IMR-90 (cell line): ENCODE measurements at regions not wholly inside any gene's neighbourhood (a gene's known extent, or its start where the extent isn't known, plus 50 kb on each side); places are given as distances from the start of the nearest gene placed in this dataset.

ENCODE experiments used
- ATAC-seq: fragments of 200-7000 bp; cut with Tn5 transposase; 2 replicates; pipeline ENCODE4 v1.9.1; 2020; ENCODE audit warnings: low read depth, mild to moderate bottlenecking, moderate library complexity
- BruUV-seq: library from RNA; stranded (reverse); fragments of 400-500 nt; replicated peaks from 2 replicates; lab custom pipeline; 2021; lab: Mats Ljungman, UMichigan
- CTCF ChIA-PET: fragments of 300-600 bp; formaldehyde crosslinking; extraction: SDS; loops from one replicate; lab custom pipeline; 2021; ENCODE audit warnings: antibody characterized with exemption; lab: Yijun Ruan, JAX
- POLR2A ChIA-PET: fragments of 300-600 bp; sonication (Branson Sonifier 250); formaldehyde crosslinking; loops from one replicate; lab custom pipeline; 2022; ENCODE audit warnings: antibody characterized with exemption; ENCODE audit not compliant: unreplicated experiment; lab: Charles Lee
- DNase-seq: peaks from one replicate; pipeline ENCODE4 v3.0.0; 2013
- H2AFZ ChIP-seq: replicated peaks from 2 replicates; pipeline ENCODE3; 2013; ENCODE audit warnings: low read length, mild to moderate bottlenecking; ENCODE audit not compliant: poor library complexity
- H2AK5ac ChIP-seq: 2 replicates; pipeline ENCODE4 v1.6.1; 2013; ENCODE audit warnings: low read depth, low read length, inconsistent platforms
- H2AK9ac ChIP-seq: replicated peaks from 2 replicates; pipeline ENCODE3; 2013; ENCODE audit warnings: mild to moderate bottlenecking, low read depth, low read length, moderate library complexity; ENCODE audit not compliant: poor library complexity
- H2BK120ac ChIP-seq: 2 replicates; pipeline ENCODE4 v1.6.1; 2013; ENCODE audit warnings: low read depth, low read length, inconsistent platforms
- H2BK15ac ChIP-seq: 3 replicates; pipeline ENCODE4 v1.6.1; 2013; ENCODE audit warnings: low read depth, low read length, inconsistent platforms
- H2BK20ac ChIP-seq: 2 replicates; pipeline ENCODE4 v1.6.1; 2013; ENCODE audit warnings: low read depth, mild to moderate bottlenecking, inconsistent platforms, low read length, moderate library complexity
- H2BK5ac ChIP-seq: 2 replicates; pipeline ENCODE4 v1.6.1; 2013; ENCODE audit warnings: mild to moderate bottlenecking, low read depth, low read length, inconsistent platforms; ENCODE audit not compliant: poor library complexity, severe bottlenecking
- H3K14ac ChIP-seq: replicated peaks from 2 replicates; pipeline ENCODE4 v1.6.1; 2013; ENCODE audit warnings: low read depth, low read length, inconsistent platforms
- H3K18ac ChIP-seq: 2 replicates; pipeline ENCODE4 v1.6.1; 2013; ENCODE audit warnings: low read depth, low read length, control low read depth
- H3K23ac ChIP-seq: 2 replicates; pipeline ENCODE4 v1.6.1; 2013; ENCODE audit warnings: low read depth, low read length, inconsistent platforms
- H3K27ac ChIP-seq: 2 replicates; pipeline ENCODE4 v1.5.1; 2013; ENCODE audit warnings: mild to moderate bottlenecking, control low read depth, low read length; ENCODE audit not compliant: insufficient read depth
- H3K27me3 ChIP-seq: 2 replicates; pipeline ENCODE4 v1.6.1; 2013; ENCODE audit warnings: low read length; ENCODE audit not compliant: control insufficient read depth, insufficient read depth
- H3K36me3 ChIP-seq: 2 replicates; pipeline ENCODE4 v1.6.1; 2013; ENCODE audit warnings: low read length, mixed read lengths; ENCODE audit not compliant: control insufficient read depth, insufficient read depth
- H3K4ac ChIP-seq: 2 replicates; pipeline ENCODE4 v1.6.1; 2013; ENCODE audit warnings: low read depth, low read length, inconsistent platforms
- H3K4me1 ChIP-seq: 2 replicates; pipeline ENCODE4 v1.6.1; 2013; ENCODE audit warnings: low read length, mixed read lengths; ENCODE audit not compliant: control insufficient read depth, insufficient read depth
- H3K4me2 ChIP-seq: 2 replicates; pipeline ENCODE4 v1.6.1; 2013; ENCODE audit warnings: low read depth, mild to moderate bottlenecking, control low read depth, low read length, moderate library complexity
- H3K4me3 ChIP-seq: 2 replicates; pipeline ENCODE4 v1.5.1; 2013; ENCODE audit warnings: low read depth, mild to moderate bottlenecking, control low read depth, low read length, moderate library complexity; ENCODE audit not compliant: insufficient read depth
- H3K56ac ChIP-seq: 2 replicates; pipeline ENCODE4 v1.6.1; 2013; ENCODE audit warnings: low read length, inconsistent platforms; ENCODE audit not compliant: insufficient read depth; ENCODE audit errors: extremely low read depth
- H3K79me1 ChIP-seq, 2 experiments: 2 replicates each; pipeline ENCODE4 v1.6.1; 2013; ENCODE audit warnings: low read length in 2 of 2, inconsistent platforms in 1 of 2, low read depth in 1 of 2
- H3K9ac ChIP-seq: 2 replicates; pipeline ENCODE4 v1.6.1; 2013; ENCODE audit warnings: low read depth, low read length, control low read depth
- H3K9me1 ChIP-seq: 2 replicates; pipeline ENCODE4 v1.6.1; 2013; ENCODE audit warnings: low read length, inconsistent platforms; ENCODE audit not compliant: insufficient read depth
- H3K9me3 ChIP-seq: 2 replicates; pipeline ENCODE4 v1.6.1; 2013; ENCODE audit warnings: low read length; ENCODE audit not compliant: control insufficient read depth, insufficient read depth
- H4K20me1 ChIP-seq: 2 replicates; pipeline ENCODE4 v1.6.1; 2013; ENCODE audit warnings: low read length, inconsistent platforms; ENCODE audit not compliant: insufficient read depth
- H4K5ac ChIP-seq: 2 replicates; pipeline ENCODE4 v1.6.1; 2013; ENCODE audit warnings: mild to moderate bottlenecking, low read depth, low read length, control low read depth
- H4K8ac ChIP-seq, 2 experiments: 2 replicates each; pipeline ENCODE4 v1.6.1; 2013; ENCODE audit warnings: low read depth in 2 of 2, low read length in 2 of 2, control low read depth in 1 of 2, inconsistent platforms in 1 of 2
- H4K91ac ChIP-seq: 2 replicates; pipeline ENCODE4 v1.6.1; 2013; ENCODE audit warnings: low read depth, low read length, inconsistent platforms; ENCODE audit not compliant: insufficient read depth
- BHLHE40 ChIP-seq: fragments of 150-350 bp; IDR thresholded peaks from 2 replicates; pipeline ENCODE4 v1.6.1; 2016; ENCODE audit warnings: mild to moderate bottlenecking, low read depth, low read length
- CEBPB ChIP-seq: IDR thresholded peaks from 2 replicates; pipeline ENCODE4 v1.6.1; 2012; ENCODE audit warnings: low read depth, low read length, improper control_type of control experiment
- FOS ChIP-seq: fragments of 150-350 bp; IDR thresholded peaks from 2 replicates; pipeline ENCODE4 v1.6.1; 2016; ENCODE audit warnings: low read depth, low read length
- MAFK ChIP-seq: IDR thresholded peaks from 2 replicates; pipeline ENCODE4 v1.6.1; 2012; ENCODE audit warnings: low read depth, low read length, improper control_type of control experiment
- MAZ ChIP-seq: IDR thresholded peaks from 2 replicates; pipeline ENCODE4 v1.6.1; 2012; ENCODE audit warnings: low read depth, mild to moderate bottlenecking, low read length, improper control_type of control experiment, moderate library complexity, borderline replicate concordance
- NFE2L2 ChIP-seq: fragments of 150-350 bp; IDR thresholded peaks from 2 replicates; pipeline ENCODE4 v1.6.1; 2016; ENCODE audit warnings: low read depth, mild to moderate bottlenecking, low read length
- SMC3 ChIP-seq: fragments of 150-350 bp; IDR thresholded peaks from 2 replicates; pipeline ENCODE4 v1.6.1; 2016; ENCODE audit warnings: low read depth, mild to moderate bottlenecking, antibody characterized with exemption, low read length, moderate library complexity
- WGBS, 2 experiments: methylation state at CpG; one replicate each; pipeline versions ENCODE4 v1.1.5 to v1.1.7; 2013; ENCODE audit warnings: missing lambda C conversion rate in 2 of 2; ENCODE audit not compliant: insufficient read length in 1 of 2; ENCODE audit errors: extremely low coverage in 2 of 2; 5-methylcytosine and 5-hydroxymethylcytosine counted together
- dilution Hi-C: fragments of 300-500 bp; cut with HindIII; formaldehyde crosslinking; loops from one replicate; pipeline ENCODE4 v1.14.3; 2018; ENCODE audit warnings: low sequenced_read_pairs; ENCODE audit not compliant: unreplicated experiment
- in situ Hi-C: fragments of 300-500 bp; cut with MboI; formaldehyde crosslinking; loops from 3 replicates; pipeline ENCODE4 v1.14.3; 2019; ENCODE audit warnings: low sequenced_read_pairs, inconsistent platforms, mixed read lengths
- intact Hi-C: fragments of 100-400 bp; cut with micrococcal nuclease; formaldehyde crosslinking; loops from 2 replicates; pipeline ENCODE4 v1.10.0; 2022
- TF ChIP-seq, protein P1 (sequence below): conservative IDR thresholded peaks from 2 replicates; pipeline ENCODE4 v1.5.1; 2012; ENCODE audit warnings: mild to moderate bottlenecking, low read depth, low read length, improper control_type of control experiment
- TF ChIP-seq, protein P2 (sequence below): fragments of 150-350 bp; IDR thresholded peaks from 2 replicates; pipeline ENCODE4 v1.6.1; 2017; ENCODE audit warnings: mild to moderate bottlenecking, antibody characterized with exemption, low read length, low read depth
- TF ChIP-seq, protein P3 (sequence below): fragments of 150-350 bp; IDR thresholded peaks from 2 replicates; pipeline ENCODE4 v1.6.1; 2016; ENCODE audit warnings: low read depth, mild to moderate bottlenecking, low read length, moderate library complexity, borderline replicate concordance

DNA sequence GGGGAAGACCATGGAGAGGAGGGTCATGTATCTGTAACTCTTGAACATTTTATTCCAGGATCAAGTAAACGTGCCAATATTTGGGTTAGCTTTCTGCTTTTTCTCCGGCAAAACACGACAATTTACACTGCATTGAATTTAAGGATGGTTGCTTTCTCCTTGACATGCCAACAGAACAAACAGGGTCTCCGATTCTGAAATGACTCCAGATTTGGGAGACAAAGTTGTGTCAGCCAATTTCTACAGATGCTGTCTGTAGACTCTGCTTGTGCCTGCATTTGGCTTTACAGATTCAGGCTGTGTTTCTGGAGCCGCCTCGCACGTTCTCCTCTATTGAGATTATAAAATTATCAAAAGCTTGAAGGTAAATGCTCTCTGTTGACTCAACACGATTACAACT, 207.0 kb downstream of the ASMT start:
- Histone ChIP-seq H4K5ac (no peak overlapping the region), H3K4ac (no peak overlapping the region), H2AFZ (no peak overlapping the region), H3K4me1 (no peaks in the 10 kb centered on the region), H3K14ac (no peak overlapping the region), H3K4me3 (no peak overlapping the region), H3K27ac (no peak overlapping the region), H3K56ac (no peak overlapping the region), H2BK20ac (no peak overlapping the region), H3K4me2 (no peak overlapping the region), H3K18ac (no peak overlapping the region), H4K20me1 (no peaks in the 10 kb centered on the region), H3K79me1 (no peaks in the 10 kb centered on the region), H4K91ac (no peak overlapping the region), H3K9me1 (no peaks in the 10 kb centered on the region), H3K9ac (no peak overlapping the region), H3K27me3 (no peaks in the 10 kb centered on the region), H3K9me3 (peaks cover 23% of the 10 kb centered on the region), H4K8ac (no peak overlapping the region), H2AK9ac (no peak overlapping the region), H2BK5ac (no peak overlapping the region), H3K23ac (no peak overlapping the region), H2BK120ac (no peak overlapping the region), H3K36me3 (no peaks in the 10 kb centered on the region), H2AK5ac (no peak overlapping the region), H2BK15ac (no peak overlapping the region)
- 0% methylated on average over 1 of the region's 8 CpGs; no CpG with 5 or more reads in 1 of the 2 experiments for WGBS, 2 experiments
- ATAC-seq (no peak), DNase-seq (no peak)
- CTCF ChIA-PET, result no interaction called here
- in situ Hi-C loops (no loop called here), dilution Hi-C loops (no loop called here), intact Hi-C loops (no loop called here)
- TF ChIP-seq BHLHE40, result no peak
- no peak for TF ChIP-seq MAFK
- TF ChIP-seq, protein P1, sequence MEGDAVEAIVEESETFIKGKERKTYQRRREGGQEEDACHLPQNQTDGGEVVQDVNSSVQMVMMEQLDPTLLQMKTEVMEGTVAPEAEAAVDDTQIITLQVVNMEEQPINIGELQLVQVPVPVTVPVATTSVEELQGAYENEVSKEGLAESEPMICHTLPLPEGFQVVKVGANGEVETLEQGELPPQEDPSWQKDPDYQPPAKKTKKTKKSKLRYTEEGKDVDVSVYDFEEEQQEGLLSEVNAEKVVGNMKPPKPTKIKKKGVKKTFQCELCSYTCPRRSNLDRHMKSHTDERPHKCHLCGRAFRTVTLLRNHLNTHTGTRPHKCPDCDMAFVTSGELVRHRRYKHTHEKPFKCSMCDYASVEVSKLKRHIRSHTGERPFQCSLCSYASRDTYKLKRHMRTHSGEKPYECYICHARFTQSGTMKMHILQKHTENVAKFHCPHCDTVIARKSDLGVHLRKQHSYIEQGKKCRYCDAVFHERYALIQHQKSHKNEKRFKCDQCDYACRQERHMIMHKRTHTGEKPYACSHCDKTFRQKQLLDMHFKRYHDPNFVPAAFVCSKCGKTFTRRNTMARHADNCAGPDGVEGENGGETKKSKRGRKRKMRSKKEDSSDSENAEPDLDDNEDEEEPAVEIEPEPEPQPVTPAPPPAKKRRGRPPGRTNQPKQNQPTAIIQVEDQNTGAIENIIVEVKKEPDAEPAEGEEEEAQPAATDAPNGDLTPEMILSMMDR, result no peak
- TF ChIP-seq CEBPB, result no peak
- TF ChIP-seq NFE2L2, result no peak
- TF ChIP-seq FOS, result no peak
- TF ChIP-seq, protein P2, sequence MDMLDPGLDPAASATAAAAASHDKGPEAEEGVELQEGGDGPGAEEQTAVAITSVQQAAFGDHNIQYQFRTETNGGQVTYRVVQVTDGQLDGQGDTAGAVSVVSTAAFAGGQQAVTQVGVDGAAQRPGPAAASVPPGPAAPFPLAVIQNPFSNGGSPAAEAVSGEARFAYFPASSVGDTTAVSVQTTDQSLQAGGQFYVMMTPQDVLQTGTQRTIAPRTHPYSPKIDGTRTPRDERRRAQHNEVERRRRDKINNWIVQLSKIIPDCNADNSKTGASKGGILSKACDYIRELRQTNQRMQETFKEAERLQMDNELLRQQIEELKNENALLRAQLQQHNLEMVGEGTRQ, result no peak
- TF ChIP-seq MAZ, result no peak
- TF ChIP-seq, protein P3, sequence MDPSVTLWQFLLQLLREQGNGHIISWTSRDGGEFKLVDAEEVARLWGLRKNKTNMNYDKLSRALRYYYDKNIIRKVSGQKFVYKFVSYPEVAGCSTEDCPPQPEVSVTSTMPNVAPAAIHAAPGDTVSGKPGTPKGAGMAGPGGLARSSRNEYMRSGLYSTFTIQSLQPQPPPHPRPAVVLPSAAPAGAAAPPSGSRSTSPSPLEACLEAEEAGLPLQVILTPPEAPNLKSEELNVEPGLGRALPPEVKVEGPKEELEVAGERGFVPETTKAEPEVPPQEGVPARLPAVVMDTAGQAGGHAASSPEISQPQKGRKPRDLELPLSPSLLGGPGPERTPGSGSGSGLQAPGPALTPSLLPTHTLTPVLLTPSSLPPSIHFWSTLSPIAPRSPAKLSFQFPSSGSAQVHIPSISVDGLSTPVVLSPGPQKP, result no peak
- no peak for TF ChIP-seq SMC3
- POLR2A ChIA-PET, result no interaction called here
- BruUV-seq, result no TSS peak
